Thoracic aorta (tissue), 2 donors: ENCODE measurements at regions not wholly inside any gene's neighbourhood (a gene's known extent, or its start where the extent isn't known, plus 50 kb on each side); places are given as distances from the start of the nearest gene placed in this dataset.

Experiments used
- ATAC-seq: fragments of 150-250 bp; one replicate; pipeline ENCODE4 v1.8.0; 2017; ENCODE audit warnings: low read depth; ENCODE audit not compliant: insufficient number of reproducible peaks, low FRiP score
- DNase-seq: peaks from one replicate; pipeline ENCODE4 v3.0.0-alpha.2; 2020; ENCODE audit warnings: low spot score
- H3K27ac ChIP-seq, 2 donors: fragments of 200-600 bp; sonication (generic); 1 replicate in 1 of 2; 2 replicates in 1 of 2; pipeline ENCODE4 v1.5.1; 2016; ENCODE audit warnings: mild to moderate bottlenecking in 2 of 2, moderate library complexity in 2 of 2
- H3K27me3 ChIP-seq: fragments of 200-600 bp; sonication (generic); replicated peaks from 2 replicates; pipeline ENCODE4 v1.6.0; 2016; ENCODE audit warnings: mild to moderate bottlenecking; ENCODE audit not compliant: insufficient read depth
- H3K36me3 ChIP-seq: fragments of 200-600 bp; sonication (generic); one replicate; pipeline ENCODE4 v1.5.1; 2016
- H3K4me1 ChIP-seq, 2 donors: fragments of 200-600 bp; sonication (generic); 1 replicate in 1 of 2; 2 replicates in 1 of 2; pipeline versions ENCODE4 v1.5.1 to v1.6.0; 2016; ENCODE audit warnings: low read depth in 2 of 2, mild to moderate bottlenecking in 1 of 2; ENCODE audit not compliant: control insufficient read depth in 1 of 2
- H3K4me3 ChIP-seq: fragments of 200-600 bp; sonication (generic); 2 replicates; pipeline ENCODE4 v1.5.1; 2016; ENCODE audit warnings: mild to moderate bottlenecking
- H3K9me3 ChIP-seq: fragments of 200-600 bp; sonication (generic); 2 replicates; pipeline ENCODE4 v1.5.1; 2016
- TF ChIP-seq, protein P1 (sequence below): fragments of 200-600 bp; sonication (generic); IDR thresholded peaks from one replicate; pipeline ENCODE4 v1.5.1; 2019; ENCODE audit warnings: antibody characterized with exemption

DNA sequence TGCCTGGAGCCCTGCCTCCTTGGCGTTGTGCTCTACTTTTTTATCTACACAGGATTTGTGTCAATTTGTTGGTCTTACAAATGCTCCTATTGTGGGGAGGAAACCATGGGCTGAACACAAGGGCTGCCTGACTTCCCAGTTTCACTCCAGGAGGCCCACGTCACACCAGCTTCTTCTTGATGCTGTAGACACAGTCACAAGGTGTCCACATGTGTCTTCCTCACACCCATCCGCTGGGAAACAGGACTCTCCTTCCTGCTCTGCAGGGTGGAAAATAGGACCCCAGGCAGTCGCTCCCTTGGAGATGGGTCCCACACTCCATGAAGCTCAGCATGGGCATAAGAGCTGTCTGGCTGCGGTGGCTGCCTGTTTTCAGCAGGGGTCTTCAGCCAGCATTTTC lies 468.2 kb downstream of the EPHA4 start:
- peak overlapping the region; percentile 30 to 42 for H3K27ac ChIP-seq
- peaks cover 3 to 27% of the 10 kb centered on the region in 2 donors for H3K4me1 ChIP-seq
- ATAC-seq (no peak), DNase-seq (no peak)
- H3K9me3 ChIP-seq = no peaks in the 10 kb centered on the region
- H3K36me3 ChIP-seq = no peaks in the 10 kb centered on the region
- H3K27me3 ChIP-seq = no peaks in the 10 kb centered on the region
- H3K4me3 ChIP-seq = peak overlapping the region; percentile 56
- TF ChIP-seq, protein P1, sequence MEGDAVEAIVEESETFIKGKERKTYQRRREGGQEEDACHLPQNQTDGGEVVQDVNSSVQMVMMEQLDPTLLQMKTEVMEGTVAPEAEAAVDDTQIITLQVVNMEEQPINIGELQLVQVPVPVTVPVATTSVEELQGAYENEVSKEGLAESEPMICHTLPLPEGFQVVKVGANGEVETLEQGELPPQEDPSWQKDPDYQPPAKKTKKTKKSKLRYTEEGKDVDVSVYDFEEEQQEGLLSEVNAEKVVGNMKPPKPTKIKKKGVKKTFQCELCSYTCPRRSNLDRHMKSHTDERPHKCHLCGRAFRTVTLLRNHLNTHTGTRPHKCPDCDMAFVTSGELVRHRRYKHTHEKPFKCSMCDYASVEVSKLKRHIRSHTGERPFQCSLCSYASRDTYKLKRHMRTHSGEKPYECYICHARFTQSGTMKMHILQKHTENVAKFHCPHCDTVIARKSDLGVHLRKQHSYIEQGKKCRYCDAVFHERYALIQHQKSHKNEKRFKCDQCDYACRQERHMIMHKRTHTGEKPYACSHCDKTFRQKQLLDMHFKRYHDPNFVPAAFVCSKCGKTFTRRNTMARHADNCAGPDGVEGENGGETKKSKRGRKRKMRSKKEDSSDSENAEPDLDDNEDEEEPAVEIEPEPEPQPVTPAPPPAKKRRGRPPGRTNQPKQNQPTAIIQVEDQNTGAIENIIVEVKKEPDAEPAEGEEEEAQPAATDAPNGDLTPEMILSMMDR = no peak

DNA sequence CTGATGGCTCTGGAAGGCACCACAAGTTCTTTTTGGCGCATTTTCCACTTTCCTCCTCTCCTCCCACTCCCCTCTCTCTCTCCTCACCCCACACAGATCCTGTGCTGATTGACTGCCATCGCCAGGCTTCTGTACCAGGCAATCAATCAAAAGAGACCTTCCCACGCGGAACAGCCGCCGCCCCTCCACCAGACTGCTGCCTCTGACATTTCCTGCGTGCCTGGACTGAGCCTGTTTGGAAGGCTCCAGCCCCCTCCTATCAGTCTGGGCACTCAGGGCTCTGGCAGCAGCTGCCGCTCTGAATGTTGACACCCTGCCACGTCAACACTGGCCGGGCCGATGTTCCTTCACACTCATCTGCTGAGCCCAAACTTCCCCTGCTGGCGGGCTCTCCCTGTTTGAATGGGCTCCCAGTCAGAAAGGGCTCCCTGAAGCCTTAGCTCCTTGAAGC lies 467.7 kb downstream of the EPHA4 start:
- ATAC-seq = no peak
- DNase-seq = peak; percentile 46
- no peaks in the 10 kb centered on the region for H3K27me3 ChIP-seq
- H3K36me3 ChIP-seq = no peaks in the 10 kb centered on the region
- peak overlapping the region; percentile 30 to 42 for H3K27ac ChIP-seq
- TF ChIP-seq, protein P1 = no peak
- peaks cover 3 to 27% of the 10 kb centered on the region in 2 donors for H3K4me1 ChIP-seq
- H3K9me3 ChIP-seq = no peaks in the 10 kb centered on the region
- H3K4me3 ChIP-seq = peak overlapping the region; percentile 56

GRCh38 chr2:221106241-221106640 lies 465.9 kb downstream of the EPHA4 start:
- no peaks in the 10 kb centered on the region for H3K9me3 ChIP-seq
- H3K4me1 ChIP-seq = peaks cover 3 to 27% of the 10 kb centered on the region in 2 donors
- H3K36me3 ChIP-seq = no peaks in the 10 kb centered on the region
- H3K4me3 ChIP-seq = no peak overlapping the region
- ATAC-seq = no peak
- no peak for DNase-seq
- H3K27ac ChIP-seq = no peak overlapping the region
- TF ChIP-seq, protein P1 = no peak
- no peaks in the 10 kb centered on the region for H3K27me3 ChIP-seq

DNA sequence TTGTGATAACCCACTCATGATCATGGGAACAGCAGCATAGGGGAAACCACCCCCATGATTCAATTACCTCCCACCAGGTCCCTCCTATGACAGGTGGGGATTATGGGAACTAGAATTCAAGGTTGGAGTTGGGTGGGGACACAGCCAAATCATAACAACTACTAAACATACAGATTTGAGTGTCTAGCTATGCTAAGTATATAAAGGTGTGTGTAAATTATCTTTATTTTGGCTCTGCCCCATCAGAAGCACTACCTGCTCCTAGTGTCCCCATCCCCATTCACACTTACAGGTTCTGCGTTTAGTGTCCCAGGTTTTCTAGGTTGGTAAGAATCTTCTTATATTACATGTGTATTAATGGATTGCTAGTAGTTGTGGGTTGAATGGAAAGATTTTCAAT lies 464.7 kb downstream of the EPHA4 start:
- Histone ChIP-seq H3K4me1 (peaks cover 3 to 26% of the 10 kb centered on the region in 2 donors), H3K9me3 (no peaks in the 10 kb centered on the region), H3K36me3 (no peaks in the 10 kb centered on the region), H3K27ac (no peak overlapping the region), H3K4me3 (no peak overlapping the region), H3K27me3 (no peaks in the 10 kb centered on the region)
- ATAC-seq (no peak), DNase-seq (no peak)
- TF ChIP-seq, protein P1 = no peak

DNA sequence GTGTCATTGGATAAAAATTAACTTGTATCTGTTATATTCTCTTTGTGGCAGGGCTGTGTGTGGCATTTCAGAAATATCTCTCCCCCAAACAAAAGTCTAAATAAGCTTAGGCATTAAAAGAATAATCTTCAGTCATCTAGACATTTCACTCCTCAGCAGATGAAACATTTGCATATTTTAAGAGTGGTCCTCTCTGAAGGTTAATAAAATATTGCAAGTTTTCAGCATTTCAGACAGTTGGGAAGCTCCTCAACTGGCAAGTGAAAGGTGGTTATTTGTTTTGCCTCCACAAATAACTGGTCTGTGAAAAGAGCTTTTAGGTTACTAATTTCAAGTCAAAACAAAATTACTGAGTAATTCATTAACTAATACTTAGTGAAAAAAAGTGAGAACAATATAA lies 462.6 kb downstream of the EPHA4 start:
- Histone ChIP-seq H3K27me3 (no peaks in the 10 kb centered on the region), H3K36me3 (no peaks in the 10 kb centered on the region), H3K4me3 (no peak overlapping the region), H3K27ac (no peak overlapping the region), H3K9me3 (no peaks in the 10 kb centered on the region), H3K4me1 (peaks cover 0 to 5% of the 10 kb centered on the region in 2 donors)
- ATAC-seq (no peak), DNase-seq (no peak)
- TF ChIP-seq, protein P1 = no peak
